ENCODE measurements at regions not wholly inside any gene's neighbourhood (a gene's known extent, or its start where the extent isn't known, plus 50 kb on each side); places are given as distances from the start of the nearest gene placed in this dataset.

DNA sequence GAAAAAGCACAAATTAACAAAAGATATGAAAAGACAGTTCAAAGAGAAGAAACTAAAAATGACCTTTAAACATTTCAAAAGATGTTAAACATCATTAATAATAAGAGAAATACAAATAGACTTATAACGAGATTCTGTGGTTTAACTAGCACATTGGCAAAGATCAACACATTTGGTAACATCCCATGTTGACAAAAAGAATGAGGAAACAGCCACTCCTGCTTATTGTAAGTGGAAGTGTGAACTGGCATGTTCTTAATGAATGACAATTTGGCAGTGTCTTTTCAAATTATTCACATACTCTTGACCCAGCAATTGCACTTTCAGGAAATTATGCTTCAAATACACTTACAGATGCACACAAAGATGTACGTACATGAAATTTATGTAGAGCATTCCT is 176.3 kb downstream of the TLE1 start:
- TF ChIP-seq CTCF (IDR thresholded peaks at IDR 0.05) (no peak), POLR2A (IDR thresholded peaks at IDR 0.05) (no peak)

Measured in vagina (tissue), 2 donors.